Kidney (tissue), 13 donors: ENCODE measurements at regions not wholly inside any gene's neighbourhood (a gene's known extent, or its start where the extent isn't known, plus 50 kb on each side); places are given as distances from the start of the nearest gene placed in this dataset.
A peak's percentile ranks its signal among the peaks of the same experiment; 100 is the strongest.

Source experiments
- DNase-seq, 5 donors: peaks; one replicate each; pipeline ENCODE4 v3.0.0-alpha.2; 2013 to 2020
- FAIRE-seq: peaks from 2 replicates; lab custom pipeline; 2012; peaks lifted over from hg19 to GRCh38; lab: Jason Lieb, UNC
- H3K27ac ChIP-seq, 2 donors: one replicate each; pipeline ENCODE4 v1.7.0; 2013; ENCODE audit warnings: low read depth in 2 of 2, low read length in 2 of 2, inconsistent platforms in 1 of 2
- H3K27me3 ChIP-seq: one replicate; pipeline ENCODE4 v1.7.1; 2013; ENCODE audit warnings: low read length, inconsistent platforms; ENCODE audit not compliant: control insufficient read depth, insufficient read depth
- H3K36me3 ChIP-seq, 3 donors: one replicate each; pipeline versions ENCODE4 v1.7.0 to v1.7.1; 2013; ENCODE audit warnings: low read length in 3 of 3, control low read depth in 1 of 3, inconsistent platforms in 1 of 3; ENCODE audit not compliant: insufficient read depth in 3 of 3, control insufficient read depth in 2 of 3
- H3K4me1 ChIP-seq, 3 donors: one replicate each; pipeline versions ENCODE4 v1.7.0 to v1.7.1; 2013; ENCODE audit warnings: low read length in 3 of 3, inconsistent platforms in 1 of 3, low read depth in 1 of 3; ENCODE audit not compliant: control insufficient read depth in 2 of 3, insufficient read depth in 2 of 3
- H3K4me3 ChIP-seq, 3 donors: one replicate each; pipeline versions ENCODE4 v1.7.0 to v1.8.1; 2013; ENCODE audit warnings: low read length in 3 of 3, control low read depth in 1 of 3, inconsistent platforms in 1 of 3
- H3K9ac ChIP-seq, 3 donors: one replicate each; pipeline versions ENCODE4 v1.7.0 to v1.7.1; 2013; ENCODE audit warnings: low read length in 3 of 3, control low read depth in 1 of 3, inconsistent platforms in 1 of 3
- H3K9me3 ChIP-seq, 3 donors: one replicate each; pipeline versions ENCODE4 v1.7.0 to v1.7.1; 2013; ENCODE audit warnings: low read length in 3 of 3, control low read depth in 1 of 3, inconsistent platforms in 1 of 3; ENCODE audit not compliant: control insufficient read depth in 2 of 3, insufficient read depth in 1 of 3
- intact Hi-C: fragments of 100-400 bp; cut with DNase I; formaldehyde crosslinking; loops from one replicate; pipeline ENCODE4 v1.11.1; 2022
- TF ChIP-seq, protein P1 (sequence below): IDR thresholded peaks from 3 replicates; pipeline ENCODE4 v1.5.1; 2012; ENCODE audit warnings: mild to moderate bottlenecking, moderate library complexity, borderline replicate concordance; ENCODE audit not compliant: insufficient read depth; ENCODE audit errors: extremely low read depth
- donor health status: control.
- donor health status: control.
- donor health status: control.
- donor health status: control.
- donor health status: control.
- donor health status: DM: yes; HTN: yes; CAD: no.
- donor health status: Normal renal cell carcinoma (clear cell type).

GRCh38 chr5:121315786-121316185, 535.9 kb upstream of the FTMT start:
- DNase-seq, result no peak
- Histone ChIP-seq H3K9ac (no peak overlapping the region), H3K27ac (no peak overlapping the region), H3K27me3 (no peaks in the 10 kb centered on the region), H3K4me3 (no peak overlapping the region), H3K36me3 (no peaks in the 10 kb centered on the region), H3K4me1 (no peaks in the 10 kb centered on the region), H3K9me3 (no peaks in the 10 kb centered on the region)
- intact Hi-C loops, result no loop called here
- FAIRE-seq, result no peak
- TF ChIP-seq, protein P1, sequence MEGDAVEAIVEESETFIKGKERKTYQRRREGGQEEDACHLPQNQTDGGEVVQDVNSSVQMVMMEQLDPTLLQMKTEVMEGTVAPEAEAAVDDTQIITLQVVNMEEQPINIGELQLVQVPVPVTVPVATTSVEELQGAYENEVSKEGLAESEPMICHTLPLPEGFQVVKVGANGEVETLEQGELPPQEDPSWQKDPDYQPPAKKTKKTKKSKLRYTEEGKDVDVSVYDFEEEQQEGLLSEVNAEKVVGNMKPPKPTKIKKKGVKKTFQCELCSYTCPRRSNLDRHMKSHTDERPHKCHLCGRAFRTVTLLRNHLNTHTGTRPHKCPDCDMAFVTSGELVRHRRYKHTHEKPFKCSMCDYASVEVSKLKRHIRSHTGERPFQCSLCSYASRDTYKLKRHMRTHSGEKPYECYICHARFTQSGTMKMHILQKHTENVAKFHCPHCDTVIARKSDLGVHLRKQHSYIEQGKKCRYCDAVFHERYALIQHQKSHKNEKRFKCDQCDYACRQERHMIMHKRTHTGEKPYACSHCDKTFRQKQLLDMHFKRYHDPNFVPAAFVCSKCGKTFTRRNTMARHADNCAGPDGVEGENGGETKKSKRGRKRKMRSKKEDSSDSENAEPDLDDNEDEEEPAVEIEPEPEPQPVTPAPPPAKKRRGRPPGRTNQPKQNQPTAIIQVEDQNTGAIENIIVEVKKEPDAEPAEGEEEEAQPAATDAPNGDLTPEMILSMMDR, result no peak

GRCh38 chr5:121319292-121319691, 532.4 kb upstream of the FTMT start:
- Histone ChIP-seq H3K27ac (no peak overlapping the region), H3K9me3 (no peaks in the 10 kb centered on the region), H3K27me3 (no peaks in the 10 kb centered on the region), H3K4me3 (no peak overlapping the region), H3K9ac (no peak overlapping the region), H3K4me1 (no peaks in the 10 kb centered on the region), H3K36me3 (no peaks in the 10 kb centered on the region)
- DNase-seq (peak in 1 of 5 donors; percentile 43), FAIRE-seq (no peak)
- TF ChIP-seq, protein P1, result no peak
- intact Hi-C loops, result no loop called here

DNA sequence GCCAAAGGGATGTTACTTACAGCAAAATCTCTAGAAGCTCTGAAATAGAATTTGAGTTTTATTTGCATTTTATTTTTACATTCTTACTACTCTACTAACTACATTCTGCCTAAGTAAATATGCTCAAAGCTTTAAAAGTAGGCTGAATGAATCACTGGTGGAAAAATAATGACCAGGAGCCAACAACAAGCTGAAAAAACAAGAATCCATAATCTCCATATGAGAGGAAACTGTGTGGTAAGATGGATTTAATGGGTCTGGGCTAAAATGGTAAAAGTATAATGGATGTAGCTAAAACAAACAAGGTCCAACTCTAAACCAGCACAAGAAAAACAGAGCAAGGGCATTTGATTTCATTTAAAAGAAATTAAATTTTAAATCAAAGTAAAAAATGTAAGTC, 525.8 kb upstream of the FTMT start:
- Histone ChIP-seq H3K4me3 (no peak overlapping the region), H3K36me3 (no peaks in the 10 kb centered on the region), H3K27ac (no peak overlapping the region), H3K9me3 (no peaks in the 10 kb centered on the region), H3K27me3 (no peaks in the 10 kb centered on the region), H3K4me1 (no peaks in the 10 kb centered on the region), H3K9ac (no peak overlapping the region)
- DNase-seq, result no peak
- intact Hi-C loops, result no loop called here
- TF ChIP-seq, protein P1, result no peak
- FAIRE-seq, result no peak
